AG04450 (cell line): ENCODE measurements at regions not wholly inside any gene's neighbourhood (a gene's known extent, or its start where the extent isn't known, plus 50 kb on each side); places are given as distances from the start of the nearest gene placed in this dataset.

Experiments used
- CTCF ChIA-PET: fragments of 300-600, 350-600 bp; formaldehyde crosslinking; extraction: SDS; loops from one replicate; lab custom pipeline; 2022; ENCODE audit warnings: antibody characterized with exemption, inconsistent platforms; lab: Charles Lee
- POLR2A ChIA-PET: fragments of 350-600 bp; formaldehyde crosslinking; extraction: SDS; loops from one replicate; lab custom pipeline; 2021; ENCODE audit warnings: antibody characterized with exemption, inconsistent platforms; lab: Yijun Ruan, JAX
- DNase-seq: peaks from one replicate; pipeline ENCODE4 v3.0.0-alpha.2; 2011; ENCODE audit warnings: low read depth, low spot score
- H3K27ac ChIP-seq: one replicate; pipeline ENCODE4 v1.5.1; 2012; ENCODE audit warnings: low read depth, low read length, control low read depth
- H3K27me3 ChIP-seq: one replicate; pipeline ENCODE4 v1.6.0; 2012; ENCODE audit warnings: low read length; ENCODE audit not compliant: control insufficient read depth, insufficient read depth
- H3K4me3 ChIP-seq: 2 replicates; pipeline ENCODE4 v1.5.1; 2011; ENCODE audit warnings: mild to moderate bottlenecking, low read depth, low read length, control low read depth
- H3K9me3 ChIP-seq: 2 replicates; pipeline ENCODE4 v1.5.1; 2012; ENCODE audit warnings: low read length; ENCODE audit not compliant: control insufficient read depth, insufficient read depth
- TF ChIP-seq, protein P1 (sequence below): IDR thresholded peaks from 2 replicates; pipeline ENCODE4 v1.5.1; 2011; ENCODE audit warnings: low read depth, low read length, control low read depth, inconsistent platforms

DNA sequence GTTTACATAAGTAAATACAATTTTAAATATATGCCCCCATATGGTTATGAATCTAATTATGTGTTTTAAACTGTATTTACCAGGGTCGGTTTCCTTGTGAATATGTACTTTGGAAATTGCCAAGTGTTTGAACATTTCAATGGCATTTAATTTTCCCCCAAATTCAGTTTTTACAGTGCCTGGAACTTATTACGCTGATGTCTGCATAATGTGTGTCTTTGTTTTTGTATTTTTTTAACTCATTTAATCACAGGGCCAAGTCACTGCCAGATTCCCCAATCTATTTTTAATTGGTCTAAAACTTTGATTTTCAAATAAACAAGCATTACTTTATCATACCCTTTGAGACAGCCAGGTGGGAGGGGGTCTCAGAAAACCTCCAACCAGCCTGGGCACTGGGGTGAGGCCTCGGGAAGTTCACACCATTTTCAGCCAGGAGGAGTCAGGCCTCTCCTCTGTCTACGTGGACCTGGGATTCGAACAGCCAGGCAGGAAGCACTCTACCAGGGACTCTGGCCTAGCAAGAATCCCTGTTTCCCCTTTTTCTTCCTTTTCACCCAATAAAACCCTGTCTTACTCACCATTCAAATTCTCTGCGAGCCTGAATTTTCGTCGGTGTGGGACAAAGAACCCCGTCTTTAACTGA lies 151.5 kb upstream of the COL1A2 start:
- POLR2A ChIA-PET = no interaction called here
- H3K4me3 ChIP-seq = no peak overlapping the region
- TF ChIP-seq, protein P1, sequence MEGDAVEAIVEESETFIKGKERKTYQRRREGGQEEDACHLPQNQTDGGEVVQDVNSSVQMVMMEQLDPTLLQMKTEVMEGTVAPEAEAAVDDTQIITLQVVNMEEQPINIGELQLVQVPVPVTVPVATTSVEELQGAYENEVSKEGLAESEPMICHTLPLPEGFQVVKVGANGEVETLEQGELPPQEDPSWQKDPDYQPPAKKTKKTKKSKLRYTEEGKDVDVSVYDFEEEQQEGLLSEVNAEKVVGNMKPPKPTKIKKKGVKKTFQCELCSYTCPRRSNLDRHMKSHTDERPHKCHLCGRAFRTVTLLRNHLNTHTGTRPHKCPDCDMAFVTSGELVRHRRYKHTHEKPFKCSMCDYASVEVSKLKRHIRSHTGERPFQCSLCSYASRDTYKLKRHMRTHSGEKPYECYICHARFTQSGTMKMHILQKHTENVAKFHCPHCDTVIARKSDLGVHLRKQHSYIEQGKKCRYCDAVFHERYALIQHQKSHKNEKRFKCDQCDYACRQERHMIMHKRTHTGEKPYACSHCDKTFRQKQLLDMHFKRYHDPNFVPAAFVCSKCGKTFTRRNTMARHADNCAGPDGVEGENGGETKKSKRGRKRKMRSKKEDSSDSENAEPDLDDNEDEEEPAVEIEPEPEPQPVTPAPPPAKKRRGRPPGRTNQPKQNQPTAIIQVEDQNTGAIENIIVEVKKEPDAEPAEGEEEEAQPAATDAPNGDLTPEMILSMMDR = no peak
- CTCF ChIA-PET = no interaction called here
- no peaks in the 10 kb centered on the region for H3K27me3 ChIP-seq
- no peaks in the 10 kb centered on the region for H3K9me3 ChIP-seq
- DNase-seq = no peak
- H3K27ac ChIP-seq = no peak overlapping the region

DNA sequence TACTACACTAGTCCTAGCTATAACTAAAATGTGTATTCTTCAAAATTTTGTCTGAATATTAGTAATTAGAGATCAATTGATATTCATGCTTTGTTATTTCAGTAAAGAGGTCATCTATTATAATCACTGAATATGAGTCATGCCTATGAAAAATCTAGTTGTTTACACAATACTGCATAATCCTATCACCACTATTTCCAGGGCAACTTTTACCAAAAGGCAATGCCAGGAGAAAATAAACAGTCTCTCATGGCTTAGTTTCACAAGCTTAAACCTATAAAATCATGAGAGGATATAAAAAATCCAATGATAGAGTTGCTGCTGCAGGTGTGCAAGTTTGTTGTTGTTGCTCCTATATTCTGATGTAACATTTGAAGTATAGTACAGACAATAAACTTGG lies 149.9 kb upstream of the COL1A2 start:
- DNase-seq = no peak
- POLR2A ChIA-PET = no interaction called here
- CTCF ChIA-PET = no interaction called here

DNA sequence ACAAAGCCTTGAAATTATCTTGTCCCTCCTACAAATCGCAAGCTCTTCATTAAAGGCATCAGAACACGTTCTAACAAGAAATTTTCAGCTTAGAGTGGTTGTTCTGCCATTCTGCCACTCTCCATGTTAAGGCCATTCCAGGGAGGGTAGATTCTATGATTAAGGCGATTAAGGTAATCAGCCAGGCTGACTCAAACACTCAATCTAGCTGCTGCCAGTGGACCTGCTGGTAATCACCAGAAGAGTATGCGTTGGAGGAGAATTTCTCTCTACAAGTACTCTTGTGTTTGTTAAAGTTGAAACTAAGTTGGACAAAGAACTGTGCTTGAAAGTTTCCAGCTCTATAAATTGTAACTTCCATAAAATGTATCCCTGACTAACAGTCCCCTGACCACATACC lies 149.2 kb upstream of the COL1A2 start:
- no peak for DNase-seq
- Histone ChIP-seq H3K9me3 (no peaks in the 10 kb centered on the region), H3K27ac (no peak overlapping the region), H3K4me3 (no peak overlapping the region), H3K27me3 (no peaks in the 10 kb centered on the region)
- ChIA-PET POLR2A (no interaction called here), CTCF (no interaction called here)
- TF ChIP-seq, protein P1 = no peak

More for the DNA sequence above, 149.9 kb upstream of the COL1A2 start:
- Histone ChIP-seq H3K27ac (no peak overlapping the region), H3K27me3 (no peaks in the 10 kb centered on the region), H3K4me3 (no peak overlapping the region), H3K9me3 (no peaks in the 10 kb centered on the region)
- TF ChIP-seq, protein P1 = no peak

DNA sequence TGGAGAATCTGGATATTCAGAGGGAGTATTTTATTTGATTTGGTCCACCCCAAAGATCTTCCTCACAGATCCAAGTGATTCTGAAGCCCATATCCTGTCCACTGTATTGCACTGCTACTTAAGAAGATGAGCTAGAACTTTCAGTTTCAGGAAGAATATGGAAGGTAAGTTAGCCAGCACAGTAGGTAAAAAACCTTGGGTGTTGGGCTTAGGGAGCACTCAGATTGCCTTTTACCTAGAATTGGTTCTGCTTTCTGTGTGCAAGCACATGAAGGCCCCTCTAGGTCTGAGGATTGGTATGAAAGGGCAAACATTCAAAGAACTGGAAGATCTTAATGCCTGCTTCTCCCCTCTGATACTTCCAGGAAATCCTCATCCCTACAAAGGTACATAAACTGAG lies 146.7 kb upstream of the COL1A2 start:
- Histone ChIP-seq H3K27me3 (no peaks in the 10 kb centered on the region), H3K4me3 (no peak overlapping the region), H3K27ac (no peak overlapping the region), H3K9me3 (no peaks in the 10 kb centered on the region)
- POLR2A ChIA-PET = no interaction called here
- CTCF ChIA-PET = no interaction called here
- TF ChIP-seq, protein P1 = no peak
- DNase-seq = no peak

DNA sequence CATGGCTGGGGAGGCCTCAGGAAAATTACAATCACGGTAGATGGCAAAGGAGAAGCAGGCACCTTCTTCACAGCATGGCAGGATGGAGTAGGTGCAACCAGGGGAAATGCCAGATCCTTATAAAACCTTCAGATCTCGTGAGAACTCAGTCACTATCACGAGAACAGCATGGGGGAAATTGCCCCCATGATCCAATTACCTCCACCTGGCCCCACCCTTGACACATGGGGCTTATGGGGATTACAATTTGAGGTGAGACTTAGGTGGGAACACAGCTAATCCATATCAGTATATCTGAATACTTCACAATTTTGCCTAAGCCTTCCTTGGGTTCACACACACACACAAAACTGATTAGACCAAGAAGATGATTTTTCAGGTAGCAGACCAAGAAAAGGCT lies 145.1 kb upstream of the COL1A2 start:
- ChIA-PET CTCF (no interaction called here), POLR2A (no interaction called here)
- no peak overlapping the region for H3K4me3 ChIP-seq
- no peak for DNase-seq
- H3K9me3 ChIP-seq = no peaks in the 10 kb centered on the region
- no peak overlapping the region for H3K27ac ChIP-seq
- H3K27me3 ChIP-seq = no peaks in the 10 kb centered on the region
- TF ChIP-seq, protein P1 = no peak
